ENCODE measurements at regions not wholly inside any gene's neighbourhood (a gene's known extent, or its start where the extent isn't known, plus 50 kb on each side); places are given as distances from the start of the nearest gene placed in this dataset.

GRCh38 chr9:78782234-78782633, 485.3 kb downstream of the PSAT1 start:
- no peak for TF ChIP-seq CTCF (conservative IDR thresholded peaks at IDR 0.05)
- no peak for TF ChIP-seq ZFX (IDR thresholded peaks at IDR 0.05)
